Endothelial cell of umbilical vein (primary cell): ENCODE measurements at regions not wholly inside any gene's neighbourhood (a gene's known extent, or its start where the extent isn't known, plus 50 kb on each side); places are given as distances from the start of the nearest gene placed in this dataset.

Source experiments
- BruUV-seq: library from RNA; stranded (reverse); fragments of 400-500 nt; replicated peaks from 2 replicates; lab custom pipeline; 2021; lab: Mats Ljungman, UMichigan
- CTCF ChIA-PET: fragments of 300-600, 350-600 bp; sonication (Branson Sonifier 250); formaldehyde crosslinking; loops from one replicate; lab custom pipeline; 2021; ENCODE audit warnings: antibody characterized with exemption, inconsistent platforms; lab: Charles Lee
- POLR2A ChIA-PET: fragments of 300-600, 350-600 bp; sonication (Branson Sonifier 250); formaldehyde crosslinking; loops from one replicate; lab custom pipeline; 2021; ENCODE audit warnings: antibody characterized with exemption, inconsistent platforms; lab: Charles Lee
- DNase-seq: peaks from one replicate; pipeline ENCODE4 v3.0.0-alpha.2; 2011; ENCODE audit warnings: low read depth, low spot score
- FAIRE-seq: peaks from 2 replicates; lab custom pipeline; 2011; peaks lifted over from hg19 to GRCh38; lab: Jason Lieb, UNC
- H2AFZ ChIP-seq: 2 replicates; pipeline ENCODE4 v1.6.0; 2012; ENCODE audit warnings: low read depth, low read length, control low read depth, inconsistent platforms
- H3K27ac ChIP-seq: 2 replicates; pipeline ENCODE4 v1.5.1; 2011; ENCODE audit warnings: low read depth, mild to moderate bottlenecking, control low read depth, low read length, moderate library complexity; ENCODE audit not compliant: insufficient read depth
- H3K27me3 ChIP-seq, 2 experiments: 2 replicates each; pipeline versions ENCODE4 v1.6.0 to v1.6.1; 2011; ENCODE audit warnings: low read length in 2 of 2, mixed read lengths in 1 of 2; ENCODE audit not compliant: control insufficient read depth in 2 of 2, insufficient read depth in 2 of 2
- H3K36me3 ChIP-seq, 2 experiments: 2 replicates in 1 of 2; 3 replicates in 1 of 2; pipeline ENCODE4 v1.5.1; 2011; ENCODE audit warnings: low read length in 2 of 2, mild to moderate bottlenecking in 1 of 2, moderate library complexity in 1 of 2; ENCODE audit not compliant: control insufficient read depth in 2 of 2, insufficient read depth in 2 of 2; ENCODE audit errors: extremely low read depth in 1 of 2
- H3K4me1 ChIP-seq: 3 replicates; pipeline ENCODE4 v1.5.1; 2011; ENCODE audit warnings: mild to moderate bottlenecking, low read length; ENCODE audit not compliant: control insufficient read depth, insufficient read depth; ENCODE audit errors: extremely low read depth
- H3K4me2 ChIP-seq: 2 replicates; pipeline ENCODE4 v1.6.1; 2011; ENCODE audit warnings: low read length, control low read depth, mixed read lengths; ENCODE audit not compliant: insufficient read depth
- H3K4me3 ChIP-seq, 3 experiments: fragments of 200-600 bp in 1 of 3; sonication (generic), shearing (Covaris generic) in 1 of 3; replicated peaks in 1 of 3; 2 replicates each; pipeline ENCODE4 v1.5.1; 2011 to 2016; ENCODE audit warnings: control low read depth in 3 of 3, low read length in 3 of 3, mild to moderate bottlenecking in 2 of 3, inconsistent platforms in 1 of 3, low read depth in 1 of 3, moderate library complexity in 1 of 3; ENCODE audit not compliant: insufficient read depth in 1 of 3
- H3K79me2 ChIP-seq: 2 replicates; pipeline ENCODE4 v1.6.0; 2012; ENCODE audit warnings: low read length, inconsistent platforms; ENCODE audit not compliant: control insufficient read depth, insufficient read depth
- H3K9ac ChIP-seq: replicated peaks from 2 replicates; pipeline ENCODE3; 2011; ENCODE audit warnings: low read length, control low read depth; ENCODE audit not compliant: insufficient read depth; ENCODE audit errors: extremely low read depth
- H3K9me1 ChIP-seq: replicated peaks from 3 replicates; pipeline ENCODE4 v1.6.0; 2011; ENCODE audit warnings: mild to moderate bottlenecking, low read length; ENCODE audit not compliant: control insufficient read depth, insufficient read depth; ENCODE audit errors: extremely low read depth
- H3K9me3 ChIP-seq: replicated peaks from 2 replicates; pipeline ENCODE4 v1.5.1; 2012; ENCODE audit warnings: low read length, inconsistent platforms; ENCODE audit not compliant: control insufficient read depth, insufficient read depth
- H4K20me1 ChIP-seq: replicated peaks from 2 replicates; pipeline ENCODE3; 2011; ENCODE audit warnings: mild to moderate bottlenecking, low read length; ENCODE audit not compliant: control insufficient read depth, insufficient read depth; ENCODE audit errors: extremely low read depth
- CTCF ChIP-seq, 2 donors: IDR thresholded peaks; 1 replicate in 1 of 2; 2 replicates in 1 of 2; pipeline ENCODE4 v1.5.1; 2011; ENCODE audit warnings: low read length in 2 of 2, mild to moderate bottlenecking in 2 of 2, moderate library complexity in 2 of 2, control low read depth in 1 of 2, inconsistent platforms in 1 of 2, low read depth in 1 of 2; ENCODE audit not compliant: insufficient read depth in 1 of 2; ENCODE audit errors: extremely low read depth in 1 of 2
- EZH2 ChIP-seq: IDR thresholded peaks from 2 replicates; pipeline ENCODE4 v1.6.1; 2012; ENCODE audit warnings: borderline replicate concordance, low read depth, mild to moderate bottlenecking, moderate library complexity, low read length, inconsistent platforms; ENCODE audit not compliant: severe bottlenecking
- FOS ChIP-seq: IDR thresholded peaks from 2 replicates; pipeline ENCODE4 v1.6.1; 2011; ENCODE audit warnings: mild to moderate bottlenecking, low read length, moderate library complexity, borderline replicate concordance; ENCODE audit not compliant: insufficient read depth
- GATA2 ChIP-seq: IDR thresholded peaks from 2 replicates; pipeline ENCODE4 v1.7.0; 2011; ENCODE audit warnings: low read depth, mild to moderate bottlenecking, moderate library complexity, mixed read lengths, low read length; ENCODE audit not compliant: insufficient read length, insufficient read depth
- JUN ChIP-seq: IDR thresholded peaks from 2 replicates; pipeline ENCODE4 v1.6.1; 2011; ENCODE audit warnings: borderline replicate concordance, low read depth; ENCODE audit not compliant: insufficient read length, insufficient read depth
- MAX ChIP-seq: IDR thresholded peaks from 2 replicates; pipeline ENCODE4 v1.6.1; 2011; ENCODE audit not compliant: insufficient read depth, insufficient read length
- MYC ChIP-seq: IDR thresholded peaks from one replicate; pipeline ENCODE4 v1.6.1; 2011; ENCODE audit warnings: mild to moderate bottlenecking, low read depth, low read length
- POLR2A ChIP-seq: IDR thresholded peaks from 2 replicates; pipeline ENCODE4 v1.6.1; 2012; ENCODE audit warnings: low read depth, mild to moderate bottlenecking, control low read depth, low read length
- POLR2AphosphoS5 ChIP-seq: IDR thresholded peaks from 2 replicates; pipeline ENCODE4 v1.6.1; 2012; ENCODE audit warnings: low read depth, mild to moderate bottlenecking, control low read depth, low read length, moderate library complexity; ENCODE audit not compliant: insufficient read depth
- dilution Hi-C: fragments of 300-500 bp; cut with MboI; formaldehyde crosslinking; loops from one replicate; pipeline ENCODE4 v1.15.0; 2019; ENCODE audit warnings: low sequenced_read_pairs; ENCODE audit not compliant: extremely low pct_ligation_motif_present
- intact Hi-C: fragments of 100-400 bp; cut with micrococcal nuclease; formaldehyde crosslinking; loops from one replicate; pipeline ENCODE4 v1.10.0; 2022

DNA sequence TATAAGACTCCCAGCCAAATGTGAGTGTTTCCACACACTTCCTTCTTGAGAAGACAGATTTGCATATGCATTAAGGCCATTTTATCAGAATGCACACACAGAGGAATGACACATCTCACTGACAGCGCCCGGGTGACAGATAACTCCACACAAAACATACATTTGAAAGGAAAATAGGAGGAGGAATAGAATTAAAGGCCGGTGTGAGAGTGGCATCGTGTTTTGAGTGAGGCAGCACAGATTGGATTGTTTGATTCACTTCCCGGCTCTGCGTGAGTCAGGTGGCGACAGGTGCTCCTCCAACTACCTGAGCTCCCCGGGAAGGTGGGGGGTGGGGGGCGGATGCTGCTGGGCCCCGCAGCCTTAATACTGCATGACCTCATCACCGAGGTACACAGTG lies 429.0 kb downstream of the TSHZ3 start:
- Histone ChIP-seq H2AFZ (no peak overlapping the region), H3K27me3 (no peaks in the 10 kb centered on the region), H3K4me3 (no peak overlapping the region), H3K9me1 (no peaks in the 10 kb centered on the region), H3K79me2 (no peaks in the 10 kb centered on the region), H3K9ac (no peak overlapping the region), H3K9me3 (peaks cover 2% of the 10 kb centered on the region), H3K4me1 (no peaks in the 10 kb centered on the region), H3K27ac (no peak overlapping the region), H4K20me1 (no peaks in the 10 kb centered on the region), H3K36me3 (no peaks in the 10 kb centered on the region), H3K4me2 (no peak overlapping the region)
- dilution Hi-C loops = no loop called here
- CTCF ChIA-PET = no interaction called here
- POLR2A ChIA-PET = no interaction called here
- BruUV-seq = no TSS peak
- FAIRE-seq (no peak), DNase-seq (no peak)
- intact Hi-C loops = no loop called here
- TF ChIP-seq GATA2 = no peak

GRCh38 chr19:30919737-30920136 lies 429.5 kb downstream of the TSHZ3 start:
- Histone ChIP-seq H3K4me2 (no peak overlapping the region), H3K79me2 (no peaks in the 10 kb centered on the region), H3K27me3 (no peaks in the 10 kb centered on the region), H4K20me1 (no peaks in the 10 kb centered on the region), H3K4me3 (no peak overlapping the region), H3K9me3 (peaks cover 2% of the 10 kb centered on the region), H3K4me1 (no peaks in the 10 kb centered on the region), H3K9me1 (no peaks in the 10 kb centered on the region), H3K9ac (no peak overlapping the region), H2AFZ (no peak overlapping the region), H3K27ac (no peak overlapping the region), H3K36me3 (no peaks in the 10 kb centered on the region)
- BruUV-seq = no TSS peak
- ChIA-PET POLR2A (no interaction called here), CTCF (no interaction called here)
- no peak for TF ChIP-seq JUN
- no peak for TF ChIP-seq EZH2
- TF ChIP-seq CTCF (IDR thresholded peaks at IDR 0.05; ENCODE audit: extremely low read depth in 1 of 2, insufficient read depth in 1 of 2, low read depth in 1 of 2, low read length in 2 of 2) = no peak
- TF ChIP-seq POLR2A = no peak
- no peak for TF ChIP-seq FOS
- TF ChIP-seq GATA2 = no peak
- no peak for TF ChIP-seq MYC
- no peak for TF ChIP-seq POLR2AphosphoS5
- TF ChIP-seq MAX = no peak
- no peak for FAIRE-seq
- DNase-seq = no peak
- intact Hi-C loops (no loop called here), dilution Hi-C loops (no loop called here)
